H9 (cell line): ENCODE measurements at regions not wholly inside any gene's neighbourhood (a gene's known extent, or its start where the extent isn't known, plus 50 kb on each side); places are given as distances from the start of the nearest gene placed in this dataset.

Source experiments
- DNase-seq: peaks from one replicate; pipeline ENCODE4 v3.0.0-alpha.2; 2017
- H2AFZ ChIP-seq: one replicate; pipeline ENCODE4 v1.6.1; 2013; ENCODE audit warnings: mild to moderate bottlenecking, low read length, control low read depth, moderate library complexity
- H2AK5ac ChIP-seq: 2 replicates; pipeline ENCODE4 v1.6.1; 2013; ENCODE audit warnings: low read length, control low read depth, mixed read lengths; ENCODE audit not compliant: insufficient read length
- H2BK120ac ChIP-seq: one replicate; pipeline ENCODE4 v1.6.1; 2013; ENCODE audit warnings: low read depth, mild to moderate bottlenecking, low read length, control low read depth, inconsistent platforms; ENCODE audit not compliant: poor library complexity, severe bottlenecking
- H2BK12ac ChIP-seq: 2 replicates; pipeline ENCODE4 v1.6.1; 2013; ENCODE audit warnings: low read length, control low read depth, mixed read lengths, low read depth; ENCODE audit not compliant: insufficient read length
- H2BK15ac ChIP-seq: 2 replicates; pipeline ENCODE4 v1.6.1; 2013; ENCODE audit warnings: low read depth, low read length, control low read depth
- H2BK20ac ChIP-seq: one replicate; pipeline ENCODE4 v1.6.1; 2013; ENCODE audit warnings: low read depth, mild to moderate bottlenecking, low read length, control low read depth, inconsistent platforms; ENCODE audit not compliant: poor library complexity, severe bottlenecking
- H2BK5ac ChIP-seq: 2 replicates; pipeline ENCODE4 v1.6.1; 2013; ENCODE audit warnings: low read length, control low read depth, mixed read lengths; ENCODE audit not compliant: insufficient read length
- H3K14ac ChIP-seq: 2 replicates; pipeline ENCODE4 v1.6.1; 2013; ENCODE audit warnings: low read length, control low read depth; ENCODE audit not compliant: insufficient read depth
- H3K18ac ChIP-seq: 2 replicates; pipeline ENCODE4 v1.6.1; 2013; ENCODE audit warnings: low read depth, mild to moderate bottlenecking, mixed read lengths, low read length, control low read depth; ENCODE audit not compliant: insufficient read length
- H3K23ac ChIP-seq: 2 replicates; pipeline ENCODE4 v1.6.1; 2013; ENCODE audit warnings: low read length, control low read depth, mixed read lengths, low read depth; ENCODE audit not compliant: insufficient read length
- H3K23me2 ChIP-seq: 2 replicates; pipeline ENCODE4 v1.6.1; 2013; ENCODE audit warnings: low read depth, mild to moderate bottlenecking, mixed read lengths, low read length, control low read depth; ENCODE audit not compliant: insufficient read length, poor library complexity, severe bottlenecking
- H3K27ac ChIP-seq: 2 replicates; pipeline ENCODE4 v1.5.1; 2013; ENCODE audit warnings: low read length, control low read depth, mixed read lengths, low read depth; ENCODE audit not compliant: insufficient read length
- H3K27me3 ChIP-seq: 2 replicates; pipeline ENCODE4 v1.6.1; 2013; ENCODE audit warnings: low read length, control low read depth, inconsistent platforms; ENCODE audit not compliant: insufficient read depth
- H3K4ac ChIP-seq: 2 replicates; pipeline ENCODE4 v1.6.1; 2013; ENCODE audit warnings: low read depth, mild to moderate bottlenecking, control low read depth, inconsistent platforms, low read length, moderate library complexity
- H3K4me1 ChIP-seq: 2 replicates; pipeline ENCODE4 v1.6.1; 2013; ENCODE audit warnings: low read length, control low read depth, inconsistent platforms; ENCODE audit not compliant: insufficient read depth
- H3K4me2 ChIP-seq: 2 replicates; pipeline ENCODE4 v1.6.1; 2013; ENCODE audit warnings: low read length, control low read depth, mixed read lengths; ENCODE audit not compliant: insufficient read length, insufficient read depth
- H3K56ac ChIP-seq: 2 replicates; pipeline ENCODE4 v1.6.1; 2013; ENCODE audit warnings: low read depth, mild to moderate bottlenecking, mixed read lengths, low read length, control low read depth; ENCODE audit not compliant: insufficient read length
- H3K79me1 ChIP-seq: 2 replicates; pipeline ENCODE4 v1.6.1; 2013; ENCODE audit warnings: low read depth, mild to moderate bottlenecking, moderate library complexity, low read length, control low read depth, inconsistent platforms; ENCODE audit not compliant: insufficient read depth, poor library complexity, severe bottlenecking
- H3K79me2 ChIP-seq: 2 replicates; pipeline ENCODE4 v1.6.1; 2013; ENCODE audit warnings: low read length, control low read depth, inconsistent platforms; ENCODE audit not compliant: insufficient read depth
- H3K9ac ChIP-seq: 2 replicates; pipeline ENCODE4 v1.6.1; 2013; ENCODE audit warnings: low read length, control low read depth, mixed read lengths; ENCODE audit not compliant: insufficient read length; ENCODE audit errors: extremely low read depth
- H3K9me3 ChIP-seq: one replicate; pipeline ENCODE4 v1.6.1; 2013; ENCODE audit warnings: low read depth, low read length, inconsistent platforms; ENCODE audit not compliant: control insufficient read depth
- H3T11ph ChIP-seq: one replicate; pipeline ENCODE4 v1.6.1; 2013; ENCODE audit warnings: mild to moderate bottlenecking, low read length, control low read depth, inconsistent platforms
- H4K20me1 ChIP-seq: one replicate; pipeline ENCODE4 v1.6.1; 2013; ENCODE audit not compliant: control insufficient read depth, insufficient read length, insufficient read depth
- H4K5ac ChIP-seq: 2 replicates; pipeline ENCODE4 v1.6.1; 2013; ENCODE audit warnings: low read depth, mild to moderate bottlenecking, mixed read lengths, low read length, control low read depth; ENCODE audit not compliant: insufficient read length
- H4K8ac ChIP-seq: replicated peaks from 2 replicates; pipeline ENCODE4 v1.6.1; 2013; ENCODE audit warnings: low read length, control low read depth, mixed read lengths, low read depth; ENCODE audit not compliant: insufficient read length
- H4K91ac ChIP-seq: 2 replicates; pipeline ENCODE4 v1.6.1; 2013; ENCODE audit warnings: low read depth, mild to moderate bottlenecking, moderate library complexity, mixed read lengths, low read length, control low read depth; ENCODE audit not compliant: insufficient read length
- H3K27ac Mint-ChIP-seq, 3 experiments: 2 replicates in 2 of 3; 3 replicates in 1 of 3; pipeline ENCODE4 v1.8.0; 2020 to 2021; ENCODE audit warnings: mixed read lengths in 3 of 3, mild to moderate bottlenecking in 1 of 3, moderate library complexity in 1 of 3
- H3K27me3 Mint-ChIP-seq: 2 replicates; pipeline ENCODE4 v1.8.0; 2021; ENCODE audit warnings: low read depth, mild to moderate bottlenecking, moderate library complexity, mixed read lengths
- H3K36me3 Mint-ChIP-seq, 3 experiments: 2 replicates in 2 of 3; 3 replicates in 1 of 3; pipeline ENCODE4 v1.8.0; 2020 to 2021; ENCODE audit warnings: low read depth in 3 of 3, mixed read lengths in 3 of 3; ENCODE audit not compliant: insufficient read depth in 1 of 3
- H3K4me1 Mint-ChIP-seq, 2 experiments: 2 replicates each; pipeline ENCODE4 v1.8.0; 2020; ENCODE audit warnings: mixed read lengths in 2 of 2
- H3K4me3 Mint-ChIP-seq, 2 experiments: 2 replicates in 1 of 2; 3 replicates in 1 of 2; pipeline ENCODE4 v1.8.0; 2020 to 2021; ENCODE audit warnings: mild to moderate bottlenecking in 2 of 2, mixed read lengths in 2 of 2, moderate library complexity in 1 of 2
- H3K9me3 Mint-ChIP-seq, 2 experiments: 2 replicates in 1 of 2; 3 replicates in 1 of 2; pipeline ENCODE4 v1.8.0; 2020; ENCODE audit warnings: mild to moderate bottlenecking in 2 of 2, mixed read lengths in 2 of 2, moderate library complexity in 1 of 2
- CTCF ChIP-seq: fragments of 200-600 bp; sonication (generic); conservative IDR thresholded peaks from 3 replicates; pipeline ENCODE4 v1.8.0; 2021; ENCODE audit warnings: antibody characterized with exemption, mild to moderate bottlenecking
- WGBS: extraction: QIAGEN DNeasy Blood & Tissue Kit; methylation state at CpG from one replicate; pipeline ENCODE4 v1.1.7; 2013; ENCODE audit warnings: missing lambda C conversion rate, low lambda C conversion rate, mixed read lengths; ENCODE audit not compliant: insufficient read length; ENCODE audit errors: extremely low coverage; 5-methylcytosine and 5-hydroxymethylcytosine counted together

GRCh38 chr7:131948434-131949053 is 392.1 kb upstream of the PODXL start:
- H4K20me1 ChIP-seq: no peaks in the 10 kb centered on the region

More at GRCh38 chr7:131948434-131949053, 392.1 kb upstream of the PODXL start:
- no peaks in the 10 kb centered on the region for H3K9me3 Mint-ChIP-seq
- no peak overlapping the region for H4K5ac ChIP-seq
- WGBS: no CpG with 5 or more reads among the region's 6 CpGs
- H3K79me1 ChIP-seq: no peaks in the 10 kb centered on the region
- no peaks in the 10 kb centered on the region for H3K9me3 ChIP-seq
- H3K27me3 ChIP-seq: no peaks in the 10 kb centered on the region; the same call in 1 of the 2 replicates
- no peak overlapping the region for H2BK15ac ChIP-seq
- H3K14ac ChIP-seq: no peak overlapping the region
- no peak overlapping the region for H3K27ac Mint-ChIP-seq
- no peak overlapping the region for H4K91ac ChIP-seq
- H2BK5ac ChIP-seq: no peak overlapping the region
- no peak overlapping the region for H2AFZ ChIP-seq
- H3K4me2 ChIP-seq: no peak overlapping the region
- no peaks in the 10 kb centered on the region for H3K23me2 ChIP-seq
- no peak overlapping the region for H3K18ac ChIP-seq
- no peaks in the 10 kb centered on the region for H3K4me1 ChIP-seq
- no peak overlapping the region for H2BK20ac ChIP-seq
- no peak overlapping the region for H3K4ac ChIP-seq
- H2BK120ac ChIP-seq: no peak overlapping the region
- no peak for TF ChIP-seq CTCF
- H2BK12ac ChIP-seq: no peak overlapping the region
- no peak overlapping the region for H3K4me3 Mint-ChIP-seq
- peaks cover 11 to 14% of the 10 kb centered on the region in 2 experiments for H3K4me1 Mint-ChIP-seq
- H3K36me3 Mint-ChIP-seq: peaks cover 0 to 1% (median 0%) of the 10 kb centered on the region in 3 experiments; a peak in 2 of 7 replicates
- no peaks in the 10 kb centered on the region for H3K79me2 ChIP-seq
- H3T11ph ChIP-seq: no peak overlapping the region
- DNase-seq: peak; percentile 25
- no peak overlapping the region for H2AK5ac ChIP-seq
- no peak overlapping the region for H3K9ac ChIP-seq
- H3K23ac ChIP-seq: no peak overlapping the region
- H3K27me3 Mint-ChIP-seq: peaks cover 51% of the 10 kb centered on the region
- H3K27ac ChIP-seq: no peak overlapping the region
- no peak overlapping the region for H4K8ac ChIP-seq
- no peak overlapping the region for H3K56ac ChIP-seq
